GM12878 (cell line): ENCODE measurements at regions not wholly inside any gene's neighbourhood (a gene's known extent, or its start where the extent isn't known, plus 50 kb on each side); places are given as distances from the start of the nearest gene placed in this dataset.

Experiments
- ATAC-seq: fragments of 200-7000 bp; cut with Tn5 transposase; 3 replicates; pipeline ENCODE4 v1.9.1; 2020; ENCODE audit warnings: mild to moderate bottlenecking, moderate library complexity
- BruUV-seq: library from RNA; stranded (reverse); fragments of 400-500 nt; replicated peaks from 2 replicates; lab custom pipeline; 2021; lab: Mats Ljungman, UMichigan
- CTCF ChIA-PET: fragments of 300-600 bp; sonication (Branson Sonifier 250); formaldehyde crosslinking; extraction: SDS; loops from one replicate; lab custom pipeline; 2021; ENCODE audit warnings: inconsistent platforms; lab: Yijun Ruan, JAX
- POLR2A ChIA-PET: fragments of 350-600 bp; formaldehyde crosslinking; extraction: SDS; loops from one replicate; lab custom pipeline; 2021; ENCODE audit warnings: inconsistent platforms; lab: Charles Lee
- RAD21 ChIA-PET: fragments of 300-600 bp; sonication (Branson Sonifier 250); formaldehyde crosslinking; loops from one replicate; lab custom pipeline; 2023; ENCODE audit warnings: antibody characterized with exemption; ENCODE audit not compliant: unreplicated experiment; lab: Charles Lee
- SMC1A ChIA-PET: fragments of 300-600 bp; sonication (Branson Sonifier 250); formaldehyde crosslinking; loops from one replicate; lab custom pipeline; 2023; ENCODE audit not compliant: unreplicated experiment, uncharacterized antibody; lab: Charles Lee
- DNase-seq: peaks from one replicate; pipeline ENCODE4 v3.0.0-alpha.2; 2011; ENCODE audit warnings: low read depth, low spot score
- FAIRE-seq: peaks from 3 replicates; lab custom pipeline; 2011; peaks lifted over from hg19 to GRCh38; lab: Jason Lieb, UNC
- H2AFZ ChIP-seq: 2 replicates; pipeline ENCODE4 v1.6.0; 2011; ENCODE audit warnings: low read depth, low read length, control low read depth; ENCODE audit not compliant: control insufficient read depth
- H3K27ac ChIP-seq: 2 replicates; pipeline ENCODE4 v1.5.1; 2011; ENCODE audit warnings: control low read depth; ENCODE audit not compliant: control insufficient read depth, insufficient read depth
- H3K27me3 ChIP-seq, 2 experiments: replicated peaks in 1 of 2; 2 replicates each; pipeline versions ENCODE4 v1.6.0 to v1.6.1; 2011; ENCODE audit warnings: low read length in 1 of 2; ENCODE audit not compliant: control insufficient read depth in 2 of 2, insufficient read depth in 2 of 2
- H3K36me3 ChIP-seq, 2 experiments: 2 replicates each; pipeline ENCODE4 v1.5.1; 2011; ENCODE audit warnings: low read length in 1 of 2; ENCODE audit not compliant: control insufficient read depth in 2 of 2, insufficient read depth in 2 of 2
- H3K4me1 ChIP-seq: 2 replicates; pipeline ENCODE4 v1.6.1; 2011; ENCODE audit warnings: mild to moderate bottlenecking, low read length, moderate library complexity, mixed read lengths; ENCODE audit not compliant: control insufficient read depth, insufficient read depth
- H3K4me2 ChIP-seq: 2 replicates; pipeline ENCODE4 v1.6.0; 2011; ENCODE audit warnings: control low read depth; ENCODE audit not compliant: control insufficient read depth, insufficient read depth
- H3K4me3 ChIP-seq: fragments of 200-600 bp; sonication (generic); 2 replicates; pipeline ENCODE4 v1.5.1; 2016
- H3K79me2 ChIP-seq: 2 replicates; pipeline ENCODE4 v1.6.0; 2011; ENCODE audit warnings: low read length; ENCODE audit not compliant: control insufficient read depth, insufficient read depth
- H3K9ac ChIP-seq: 2 replicates; pipeline ENCODE4 v1.8.0; 2011; ENCODE audit warnings: low read length, control low read depth, mixed read lengths; ENCODE audit not compliant: control insufficient read depth, insufficient read depth
- H3K9me3 ChIP-seq: replicated peaks from 3 replicates; pipeline ENCODE4 v1.5.1; 2011; ENCODE audit warnings: mild to moderate bottlenecking, low read length; ENCODE audit not compliant: control insufficient read depth, insufficient read depth
- H4K20me1 ChIP-seq: 2 replicates; pipeline ENCODE4 v1.6.0; 2011; ENCODE audit not compliant: control insufficient read depth, insufficient read depth
- BHLHE40 ChIP-seq, 2 experiments: fragments of 450-650 bp in 1 of 2; IDR thresholded peaks; 2 replicates each; pipeline ENCODE4 v1.6.1; 2011 to 2017; ENCODE audit warnings: low read depth in 2 of 2, borderline replicate concordance in 1 of 2, improper control_type of control experiment in 1 of 2, low read length in 1 of 2, mild to moderate bottlenecking in 1 of 2
- EED ChIP-seq: sonication (generic); IDR thresholded peaks from 2 replicates; pipeline ENCODE4 v1.6.1; 2016; ENCODE audit warnings: antibody characterized with exemption, low read depth
- TAF1 ChIP-seq: IDR thresholded peaks from 2 replicates; pipeline ENCODE4 v1.6.1; 2011; ENCODE audit warnings: mild to moderate bottlenecking, low read depth, low read length, borderline replicate concordance
- ZSCAN29 ChIP-seq: fragments of 450-650 bp; IDR thresholded peaks from 2 replicates; pipeline ENCODE4 v1.6.1; 2017; ENCODE audit warnings: mild to moderate bottlenecking, moderate library complexity
- WGBS: methylation state at CpG from one replicate; pipeline ENCODE4 v1.1.6; 2016; ENCODE audit warnings: low lambda C conversion rate; ENCODE audit not compliant: insufficient replicate concordance, insufficient coverage; ENCODE audit errors: missing lambda C conversion rate; 5-methylcytosine and 5-hydroxymethylcytosine counted together
- in situ Hi-C: fragments of 300-500 bp; cut with MboI; formaldehyde crosslinking; loops from 9 replicates; pipeline ENCODE4 v1.14.3; 2018; ENCODE audit warnings: mixed read lengths
- intact Hi-C: fragments of 100-400 bp; cut with micrococcal nuclease; formaldehyde crosslinking; loops from one replicate; pipeline ENCODE4 v1.14.2; 2022; ENCODE audit not compliant: unreplicated experiment
- TF ChIP-seq, protein P1 (sequence below): IDR thresholded peaks from 2 replicates; pipeline ENCODE4 v1.6.1; 2012; ENCODE audit warnings: low read depth, low read length, improper control_type of control experiment

DNA sequence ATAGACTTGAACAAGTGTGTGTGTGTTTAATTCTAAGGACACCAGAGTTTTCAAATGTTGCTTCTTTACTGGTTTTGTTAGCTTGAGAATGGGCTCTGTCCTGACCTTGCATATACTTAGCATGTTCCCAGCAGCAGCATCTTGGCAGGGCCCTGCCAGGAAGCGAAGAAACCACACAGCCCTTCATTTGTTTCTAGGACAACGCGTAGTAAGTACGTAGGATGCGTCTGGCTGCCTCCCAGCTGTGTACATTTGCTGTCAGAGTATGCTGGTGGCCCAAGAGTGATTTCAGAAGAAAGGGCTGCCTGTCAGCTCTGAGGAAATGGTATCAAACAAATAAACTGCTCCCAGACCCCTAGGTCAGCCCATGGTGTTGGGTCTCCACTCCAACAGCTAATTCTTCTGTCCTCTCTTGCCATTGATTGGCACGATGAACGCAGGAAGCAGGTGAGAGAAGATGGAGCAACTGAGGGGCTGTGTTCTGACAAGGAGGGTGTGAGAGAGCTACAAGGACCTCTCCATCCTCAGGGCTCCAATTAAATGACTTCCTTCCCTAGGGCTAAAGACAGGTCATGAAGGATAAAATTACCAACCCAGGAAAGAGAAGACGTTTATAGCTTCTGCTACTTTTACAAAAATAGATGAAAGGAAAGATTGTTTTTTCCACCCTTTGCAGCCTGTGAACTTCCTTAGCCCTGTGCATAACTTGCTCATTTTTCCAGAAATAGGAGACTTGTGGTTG lies 55.9 kb upstream of the HDDC2 start:
- Histone ChIP-seq H3K9me3 (no peaks in the 10 kb centered on the region), H2AFZ (no peak overlapping the region), H3K4me3 (no peak overlapping the region), H3K4me2 (no peak overlapping the region), H3K36me3 (no peaks in the 10 kb centered on the region), H3K79me2 (no peaks in the 10 kb centered on the region)
- FAIRE-seq (no peak), DNase-seq (no peak)
- SMC1A ChIA-PET, result interaction anchor here (1.2 kb wide), 1 partner anchor 10 kb away, joined by 3 read pairs; no protein-coding TSS in a partner anchor
- 24% methylated on average over 8 of the region's 8 CpGs for WGBS
- intact Hi-C loops, result no loop called here
- no peak for TF ChIP-seq EED
- no peak for TF ChIP-seq BHLHE40 (IDR thresholded peaks at IDR 0.05; ENCODE audit: borderline replicate concordance in 1 of 2, low read depth in 2 of 2, low read length in 1 of 2)
- no peak for TF ChIP-seq TAF1
- TF ChIP-seq ZSCAN29, result no peak
- TF ChIP-seq, all 136 proteins: peak for 0
- BruUV-seq, result no TSS peak
- Histone ChIP-seq H3K27ac (no peak overlapping the region), H4K20me1 (no peaks in the 10 kb centered on the region), H3K9ac (no peak overlapping the region), H3K4me1 (no peaks in the 10 kb centered on the region), H3K27me3 (peaks cover 2 to 9% of the 10 kb centered on the region in 2 experiments)
- in situ Hi-C loops, result no loop called here
- peak; percentile 36; the same call in 2 of the 3 replicates for ATAC-seq
- ChIA-PET CTCF (no interaction called here), RAD21 (no interaction called here), POLR2A (no interaction called here)

DNA sequence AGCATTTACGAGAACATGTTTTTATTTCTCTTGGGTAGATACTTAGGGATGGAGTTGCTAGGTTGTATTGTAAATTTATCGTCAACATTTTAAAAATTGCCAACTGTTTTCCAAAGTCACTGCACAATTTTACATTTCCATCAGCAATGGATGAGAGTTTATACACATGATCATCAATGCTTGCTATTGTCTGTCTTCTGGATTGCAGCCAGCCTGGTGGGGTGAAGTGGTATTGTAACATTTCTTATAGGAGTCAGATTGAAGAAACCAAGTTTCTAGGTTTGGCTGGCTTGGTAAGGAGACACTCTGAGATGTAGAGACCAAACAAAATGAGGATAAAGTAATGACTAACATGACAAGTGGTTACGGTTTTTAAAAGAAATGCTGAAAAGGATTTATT lies 57.1 kb upstream of the HDDC2 start:
- no peak overlapping the region for H2AFZ ChIP-seq
- CTCF ChIA-PET, result no interaction called here
- H3K4me2 ChIP-seq, result no peak overlapping the region
- H3K9ac ChIP-seq, result no peak overlapping the region
- POLR2A ChIA-PET, result no interaction called here
- H3K36me3 ChIP-seq, result no peaks in the 10 kb centered on the region
- peaks cover 8 to 9% of the 10 kb centered on the region in 2 experiments for H3K27me3 ChIP-seq
- in situ Hi-C loops (no loop called here), intact Hi-C loops (no loop called here)
- no peaks in the 10 kb centered on the region for H4K20me1 ChIP-seq
- DNase-seq, result no peak
- no peak for FAIRE-seq
- H3K4me3 ChIP-seq, result no peak overlapping the region
- RAD21 ChIA-PET, result no interaction called here
- BruUV-seq, result no TSS peak
- no peak for ATAC-seq
- H3K27ac ChIP-seq, result no peak overlapping the region
- no peaks in the 10 kb centered on the region for H3K79me2 ChIP-seq
- H3K9me3 ChIP-seq, result no peaks in the 10 kb centered on the region
- TF ChIP-seq, protein P1, sequence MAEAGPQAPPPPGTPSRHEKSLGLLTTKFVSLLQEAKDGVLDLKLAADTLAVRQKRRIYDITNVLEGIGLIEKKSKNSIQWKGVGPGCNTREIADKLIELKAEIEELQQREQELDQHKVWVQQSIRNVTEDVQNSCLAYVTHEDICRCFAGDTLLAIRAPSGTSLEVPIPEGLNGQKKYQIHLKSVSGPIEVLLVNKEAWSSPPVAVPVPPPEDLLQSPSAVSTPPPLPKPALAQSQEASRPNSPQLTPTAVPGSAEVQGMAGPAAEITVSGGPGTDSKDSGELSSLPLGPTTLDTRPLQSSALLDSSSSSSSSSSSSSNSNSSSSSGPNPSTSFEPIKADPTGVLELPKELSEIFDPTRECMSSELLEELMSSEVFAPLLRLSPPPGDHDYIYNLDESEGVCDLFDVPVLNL, result no peak
- SMC1A ChIA-PET, result interaction anchor here (0.6 kb wide), 1 partner anchor 317 kb away, joined by 3 read pairs; no protein-coding TSS in a partner anchor
- H3K4me1 ChIP-seq, result no peaks in the 10 kb centered on the region
- 83% methylated on average over 3 of the region's 3 CpGs for WGBS
